ENCODE measurements at regions not wholly inside any gene's neighbourhood (a gene's known extent, or its start where the extent isn't known, plus 50 kb on each side); places are given as distances from the start of the nearest gene placed in this dataset.
"Not testable (repeated sequence)": the region's sequence is repeated elsewhere in the genome, so short reads cannot be mapped to it uniquely, and the experiment has no call there.

- no peak for DNase-seq (ENCODE audit: low spot score)
These were observed 127.0 kb upstream of the MEOX2 start for GRCh38 chr7:15813448-15813847.

- DNase-seq (ENCODE audit: low spot score), result not testable (repeated sequence)
These were observed 123.9 kb upstream of the MEOX2 start for GRCh38 chr7:15810383-15810782.

DNA sequence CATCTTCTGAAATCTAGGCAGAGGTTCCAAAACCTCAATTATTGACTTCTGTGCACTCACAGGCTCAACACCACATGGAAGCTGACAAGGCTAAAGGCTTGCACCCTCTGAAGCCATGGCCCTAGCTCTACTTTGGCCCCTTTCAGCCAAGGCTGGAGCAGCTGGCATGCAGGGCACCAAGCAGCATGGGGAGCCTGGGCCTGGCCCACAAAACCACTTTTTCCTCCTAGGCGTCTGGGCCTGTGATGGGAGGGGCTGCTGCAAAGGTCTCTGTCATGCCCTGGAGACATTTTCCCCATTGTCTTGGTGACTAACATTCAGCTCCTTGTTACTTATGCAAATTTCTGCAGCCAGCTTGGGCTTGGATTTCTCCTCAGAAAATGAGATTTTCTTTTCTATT is 123.5 kb upstream of the MEOX2 start:
- not testable (repeated sequence) for DNase-seq (ENCODE audit: low spot score)

- no peak for DNase-seq (ENCODE audit: low spot score)
These were observed 119.4 kb upstream of the MEOX2 start for GRCh38 chr7:15805891-15806290.

DNA sequence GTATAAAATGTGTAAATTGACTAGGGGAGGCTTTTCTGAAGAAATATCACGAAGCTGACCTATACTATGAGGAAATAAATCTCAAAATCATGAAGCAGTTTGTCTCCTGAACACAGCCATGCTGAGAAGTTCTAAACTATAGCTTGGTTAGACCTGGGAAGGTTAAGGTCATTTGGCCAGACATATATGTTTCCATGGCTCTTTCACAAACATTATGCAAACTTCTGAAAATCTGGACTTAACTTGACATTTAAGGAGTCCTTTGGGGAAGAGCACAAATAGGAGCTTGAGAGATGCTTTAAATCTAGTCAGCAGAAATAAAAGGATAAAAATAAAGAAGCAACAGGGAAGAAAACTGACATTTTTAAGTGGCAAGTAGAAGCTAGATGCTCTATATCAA is 115.9 kb upstream of the MEOX2 start:
- DNase-seq (ENCODE audit: low spot score), result no peak

GRCh38 chr7:15801551-15801950 is 115.1 kb upstream of the MEOX2 start:
- DNase-seq (ENCODE audit: low spot score), result peak; percentile 16

DNA sequence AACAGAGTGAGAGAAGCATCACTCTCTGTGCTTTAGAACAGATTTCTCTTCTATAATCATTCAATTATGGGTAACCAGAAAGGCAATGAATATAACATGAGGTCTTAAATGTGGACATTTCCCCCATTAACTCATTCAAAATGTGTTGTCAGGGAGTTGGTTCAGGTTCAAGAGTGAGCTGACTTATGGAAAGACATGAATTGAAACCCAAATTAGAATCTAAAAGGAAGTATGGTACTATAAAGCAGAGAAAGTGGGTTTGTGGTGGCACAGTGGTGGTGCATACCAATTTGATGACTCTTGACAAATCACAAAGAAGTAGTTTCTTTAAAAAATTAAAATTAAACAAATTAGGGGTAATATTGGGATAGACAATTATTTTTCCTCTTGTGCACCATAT is 114.6 kb upstream of the MEOX2 start:
- no peak for DNase-seq (ENCODE audit: low spot score)

- DNase-seq (ENCODE audit: low spot score), result no peak
These were observed 111.6 kb upstream of the MEOX2 start for GRCh38 chr7:15798081-15798480.

DNA sequence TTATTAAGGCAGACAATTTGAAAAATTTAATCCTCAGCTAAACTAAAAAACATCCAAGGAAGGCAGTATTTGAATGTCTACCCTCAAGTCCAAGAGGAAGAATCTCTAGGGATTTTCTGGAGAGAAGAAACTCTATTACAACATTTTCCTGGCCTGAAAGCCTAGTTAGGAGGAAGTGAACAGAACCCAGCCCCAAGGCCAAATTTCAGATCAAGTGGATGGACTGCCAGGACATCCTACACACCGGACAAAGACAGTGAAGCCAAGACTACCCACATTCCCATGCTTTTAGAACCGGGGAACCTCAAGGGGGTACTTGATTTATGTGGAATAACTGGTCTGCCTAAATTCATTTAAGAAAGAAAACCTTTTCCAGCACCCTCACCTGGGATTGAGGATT is 108.9 kb upstream of the MEOX2 start:
- DNase-seq (ENCODE audit: low spot score), result no peak

GRCh38 chr7:15794801-15795200 is 108.3 kb upstream of the MEOX2 start:
- DNase-seq (ENCODE audit: low spot score), result no peak

DNA sequence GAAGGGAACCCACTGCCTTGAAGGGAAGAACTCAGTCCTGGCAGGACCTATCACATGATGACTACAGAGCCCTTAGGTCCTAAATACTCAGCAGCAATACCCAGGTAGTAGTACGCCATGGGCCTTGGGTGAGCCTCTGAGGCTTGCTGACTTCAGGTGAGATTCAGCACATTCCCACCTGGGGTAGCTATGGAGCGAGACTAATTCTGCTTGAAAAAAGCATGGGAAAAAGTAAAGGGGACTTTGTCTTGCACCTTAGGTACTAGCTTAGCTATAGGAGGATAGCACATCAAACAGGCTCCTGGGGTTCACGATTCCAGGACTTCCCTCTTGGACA is 98.2 kb upstream of the MEOX2 start:
- no peak for DNase-seq (ENCODE audit: low spot score)

- no peak for DNase-seq (ENCODE audit: low spot score)
These were observed 97.7 kb upstream of the MEOX2 start for GRCh38 chr7:15783987-15784693.

GRCh38 chr7:15782656-15783055 is 96.2 kb upstream of the MEOX2 start:
- DNase-seq (ENCODE audit: low spot score), result no peak

DNA sequence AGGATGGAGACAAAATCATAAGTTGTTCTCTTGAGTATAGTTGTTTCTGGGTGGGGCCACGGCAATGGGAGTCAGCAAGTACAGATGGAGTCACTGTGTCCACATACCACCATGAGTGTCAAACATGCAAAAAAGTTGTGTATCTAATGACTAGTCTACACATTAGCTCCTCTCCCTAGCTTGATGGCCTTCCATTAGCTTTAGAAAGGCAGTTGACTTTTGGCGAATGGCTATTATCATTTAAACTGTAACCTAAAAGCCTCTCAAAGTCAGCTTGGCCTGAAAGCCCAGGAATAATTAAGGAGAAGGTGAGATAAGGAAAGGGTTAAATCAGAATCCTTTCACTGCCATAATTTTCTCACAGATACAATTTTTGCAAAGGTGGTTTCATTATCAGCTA is 95.5 kb upstream of the MEOX2 start:
- DNase-seq (ENCODE audit: low spot score), result no peak

DNA sequence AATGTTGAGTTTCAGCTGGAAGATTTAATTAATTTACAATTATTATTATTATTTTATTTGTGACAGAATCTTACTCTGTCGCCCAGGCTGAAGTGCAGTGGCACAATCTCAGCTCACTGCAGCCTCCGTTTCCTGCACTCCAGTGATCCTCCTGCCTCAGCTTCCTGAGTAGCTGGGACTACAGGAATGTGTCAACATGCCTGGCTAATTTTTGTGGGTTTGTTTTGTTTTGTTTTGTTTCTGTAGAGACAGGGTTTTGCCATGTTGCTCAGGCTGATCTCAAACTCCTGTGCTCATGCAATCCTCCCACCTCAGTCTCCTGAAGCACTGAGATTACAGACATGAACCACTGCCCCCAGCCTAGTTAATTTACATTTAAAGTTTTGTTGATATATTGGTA is 93.8 kb upstream of the MEOX2 start:
- DNase-seq (ENCODE audit: low spot score), result no peak

GRCh38 chr7:15778191-15778590 is 91.7 kb upstream of the MEOX2 start:
- no peak for DNase-seq (ENCODE audit: low spot score)

DNA sequence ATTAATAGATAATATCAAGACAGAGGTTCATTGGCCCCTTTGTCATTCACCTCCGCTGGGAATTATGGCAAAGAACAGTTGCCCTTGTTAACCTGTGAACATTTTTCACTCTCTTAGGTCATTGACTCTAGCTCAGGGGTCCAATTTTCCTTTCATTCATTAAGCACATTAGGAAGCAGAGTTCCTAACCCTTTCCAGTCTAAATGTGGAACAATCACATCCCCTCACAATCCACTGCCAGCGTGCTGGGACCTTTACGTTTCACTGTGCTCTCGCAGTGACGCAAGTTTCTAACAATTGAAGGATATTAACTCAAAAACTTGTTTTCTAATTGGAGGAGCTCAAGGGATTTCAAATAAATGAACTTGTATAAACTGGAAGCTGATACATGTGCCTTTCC is 79.3 kb upstream of the MEOX2 start:
- DNase-seq (ENCODE audit: low spot score), result no peak

GRCh38 chr7:15764851-15765382 is 78.4 kb upstream of the MEOX2 start:
- DNase-seq (ENCODE audit: low spot score), result no peak

- DNase-seq (ENCODE audit: low spot score), result no peak
These were observed 77.5 kb upstream of the MEOX2 start for GRCh38 chr7:15764010-15764409.

GRCh38 chr7:15757041-15758000 is 70.8 kb upstream of the MEOX2 start:
- DNase-seq (ENCODE audit: low spot score), result no peak

- DNase-seq (ENCODE audit: low spot score), result no peak
These were observed 68.6 kb upstream of the MEOX2 start for GRCh38 chr7:15755061-15755460.

DNA sequence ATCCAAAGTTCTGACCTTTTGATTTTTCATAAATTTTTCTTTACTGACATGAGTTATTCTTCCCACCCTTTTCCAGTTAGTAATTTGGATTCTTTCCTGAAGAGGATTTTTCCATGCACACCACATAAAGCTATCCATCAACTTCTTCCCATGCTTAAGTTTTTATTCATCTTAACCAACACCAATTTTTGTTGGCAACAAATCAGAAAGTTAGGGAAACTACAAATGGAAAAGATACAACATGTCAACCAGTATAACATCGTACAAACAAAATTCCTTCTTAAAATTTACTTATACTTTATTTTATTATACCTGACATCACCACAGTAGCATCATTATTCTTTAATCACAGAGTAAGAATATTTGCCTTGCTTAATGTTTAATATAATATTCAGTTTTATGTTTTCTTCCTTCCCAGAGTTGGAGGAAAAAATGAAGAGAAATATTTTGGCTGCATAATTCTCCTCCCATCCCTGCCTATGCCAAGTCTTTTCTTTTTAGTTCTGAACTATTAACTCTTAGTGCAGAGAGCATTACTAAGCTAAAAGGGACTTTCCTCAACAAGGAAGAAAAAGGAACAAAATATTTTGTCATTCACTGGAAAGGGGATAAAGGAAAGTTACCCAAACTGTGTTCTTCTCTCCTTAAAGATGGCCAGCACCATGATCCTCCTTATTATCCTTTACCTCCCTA is 67.5 kb upstream of the MEOX2 start:
- DNase-seq (ENCODE audit: low spot score), result no peak

DNA sequence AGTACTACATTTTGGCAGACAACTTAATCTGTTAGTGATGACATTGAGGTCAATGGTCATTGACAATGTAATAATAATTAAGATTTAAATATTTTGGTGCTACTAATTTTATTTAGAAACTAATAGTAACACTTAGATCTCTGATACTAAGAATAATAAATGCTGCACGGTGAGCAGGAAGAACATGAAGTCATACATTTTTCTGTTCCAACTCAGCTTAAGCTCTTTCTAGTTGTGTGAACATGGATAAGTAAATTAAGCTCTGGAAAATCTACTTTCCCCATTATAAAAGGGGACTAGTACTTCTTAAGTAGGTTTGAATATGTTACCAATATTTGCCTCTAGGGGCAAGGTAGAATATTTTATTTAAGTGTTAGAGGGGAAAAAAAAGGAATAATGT is 65.9 kb upstream of the MEOX2 start:
- DNase-seq (ENCODE audit: low spot score), result no peak
